Parathyroid adenoma (tissue), 2 donors: ENCODE measurements at regions not wholly inside any gene's neighbourhood (a gene's known extent, or its start where the extent isn't known, plus 50 kb on each side); places are given as distances from the start of the nearest gene placed in this dataset.

Experiments used
- H2AFZ ChIP-seq: fragments of 300-600 bp; sonication (generic); one replicate; pipeline ENCODE4 v1.7.0; 2017; ENCODE audit warnings: antibody characterized with exemption, mild to moderate bottlenecking
- H3K27ac ChIP-seq: fragments of 300-600 bp; sonication (generic); one replicate; pipeline ENCODE4 v1.7.0; 2017
- H3K27me3 ChIP-seq: fragments of 300-600 bp; sonication (generic); one replicate; pipeline ENCODE4 v1.7.0; 2017; ENCODE audit warnings: low read length; ENCODE audit not compliant: control insufficient read depth, insufficient read depth
- H3K36me3 ChIP-seq: fragments of 300-600 bp; sonication (generic); one replicate; pipeline ENCODE4 v1.7.0; 2017; ENCODE audit warnings: low read length; ENCODE audit not compliant: control insufficient read depth, insufficient read depth
- H3K4me1 ChIP-seq: fragments of 300-600 bp; sonication (generic); one replicate; pipeline ENCODE4 v1.7.0; 2017; ENCODE audit warnings: control low read depth
- H3K4me2 ChIP-seq: fragments of 300-600 bp; sonication (generic); one replicate; pipeline ENCODE4 v1.7.0; 2017; ENCODE audit warnings: low read length
- H3K4me3 ChIP-seq: fragments of 300-600 bp; sonication (generic); one replicate; pipeline ENCODE4 v1.7.0; 2017; ENCODE audit warnings: low read depth, low read length
- H3K79me2 ChIP-seq: fragments of 300-600 bp; sonication (generic); one replicate; pipeline ENCODE4 v1.7.0; 2017; ENCODE audit warnings: control low read depth
- H3K9ac ChIP-seq: fragments of 300-600 bp; sonication (generic); one replicate; pipeline ENCODE4 v1.7.0; 2017; ENCODE audit warnings: mild to moderate bottlenecking
- H3K9me3 ChIP-seq: fragments of 300-600 bp; sonication (generic); one replicate; pipeline ENCODE4 v1.7.0; 2017; ENCODE audit warnings: low read length; ENCODE audit not compliant: control insufficient read depth
- CTCF ChIP-seq: fragments of 300-600 bp; sonication (generic); IDR thresholded peaks from one replicate; pipeline ENCODE4 v1.7.0; 2017; ENCODE audit warnings: antibody characterized with exemption, mild to moderate bottlenecking
- donor health status: primary hyperparathyroidism.

- Histone ChIP-seq H3K79me2 (no peaks in the 10 kb centered on the region), H2AFZ (no peak overlapping the region), H3K4me2 (no peak overlapping the region), H3K36me3 (no peaks in the 10 kb centered on the region), H3K9me3 (no peaks in the 10 kb centered on the region), H3K27ac (no peak overlapping the region), H3K4me1 (no peaks in the 10 kb centered on the region), H3K4me3 (no peak overlapping the region), H3K9ac (no peak overlapping the region), H3K27me3 (no peaks in the 10 kb centered on the region)
- TF ChIP-seq CTCF = no peak
Measured at GRCh38 chr2:6008186-6008585, 316.0 kb downstream of the SOX11 start.

GRCh38 chr2:6008726-6009125 lies 316.5 kb downstream of the SOX11 start:
- Histone ChIP-seq H3K79me2 (no peaks in the 10 kb centered on the region), H3K27me3 (no peaks in the 10 kb centered on the region), H3K4me2 (no peak overlapping the region), H3K4me3 (no peak overlapping the region), H3K9me3 (no peaks in the 10 kb centered on the region), H3K9ac (no peak overlapping the region), H3K27ac (no peak overlapping the region), H3K4me1 (no peaks in the 10 kb centered on the region), H3K36me3 (no peaks in the 10 kb centered on the region), H2AFZ (no peak overlapping the region)
- TF ChIP-seq CTCF = no peak

- H3K4me3 ChIP-seq = no peak overlapping the region
- no peak overlapping the region for H2AFZ ChIP-seq
- TF ChIP-seq CTCF = no peak
- no peaks in the 10 kb centered on the region for H3K27me3 ChIP-seq
- H3K36me3 ChIP-seq = no peaks in the 10 kb centered on the region
- no peaks in the 10 kb centered on the region for H3K79me2 ChIP-seq
- no peaks in the 10 kb centered on the region for H3K4me1 ChIP-seq
- no peak overlapping the region for H3K4me2 ChIP-seq
- H3K27ac ChIP-seq = no peak overlapping the region
- no peaks in the 10 kb centered on the region for H3K9me3 ChIP-seq
- H3K9ac ChIP-seq = no peak overlapping the region
Measured at GRCh38 chr2:6010163-6010562, 318.0 kb downstream of the SOX11 start.

GRCh38 chr2:6011921-6012320 lies 319.7 kb downstream of the SOX11 start:
- Histone ChIP-seq H3K27ac (no peak overlapping the region), H3K4me3 (no peak overlapping the region), H3K27me3 (no peaks in the 10 kb centered on the region), H3K9ac (no peak overlapping the region), H3K4me1 (no peaks in the 10 kb centered on the region), H3K4me2 (no peak overlapping the region), H3K9me3 (no peaks in the 10 kb centered on the region), H3K36me3 (no peaks in the 10 kb centered on the region), H3K79me2 (no peaks in the 10 kb centered on the region), H2AFZ (no peak overlapping the region)
- TF ChIP-seq CTCF = no peak

- H3K79me2 ChIP-seq = no peaks in the 10 kb centered on the region
- H2AFZ ChIP-seq = no peak overlapping the region
- H3K4me1 ChIP-seq = no peaks in the 10 kb centered on the region
- no peaks in the 10 kb centered on the region for H3K9me3 ChIP-seq
- TF ChIP-seq CTCF = no peak
- no peak overlapping the region for H3K4me3 ChIP-seq
- no peak overlapping the region for H3K27ac ChIP-seq
- H3K9ac ChIP-seq = no peak overlapping the region
- H3K36me3 ChIP-seq = no peaks in the 10 kb centered on the region
- H3K27me3 ChIP-seq = no peaks in the 10 kb centered on the region
- no peak overlapping the region for H3K4me2 ChIP-seq
Measured at GRCh38 chr2:6017736-6018286, 325.6 kb downstream of the SOX11 start.
